ENCODE measurements at regions not wholly inside any gene's neighbourhood (a gene's known extent, or its start where the extent isn't known, plus 50 kb on each side); places are given as distances from the start of the nearest gene placed in this dataset.

DNA sequence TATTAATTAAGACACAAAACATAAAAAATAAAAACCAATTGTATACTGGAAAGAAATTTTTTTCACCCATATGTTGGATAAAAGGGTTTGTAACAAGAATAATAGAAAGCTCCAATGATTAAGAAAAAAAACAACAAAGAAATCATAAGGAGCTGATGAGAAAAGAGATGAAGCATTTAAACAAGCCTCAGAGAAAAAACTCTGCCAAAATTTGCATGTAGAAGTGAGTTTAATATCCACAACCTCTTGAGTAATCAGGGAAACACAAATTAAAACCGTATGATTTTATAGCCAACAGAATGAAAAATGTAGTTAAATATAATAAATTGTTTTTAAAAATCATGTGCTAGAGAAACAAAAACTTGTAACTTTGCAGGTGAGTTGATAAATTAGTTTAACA lies 192.9 kb downstream of the BCHE start:
- H3K27ac Mint-ChIP-seq: no peak overlapping the region
- DNase-seq (ENCODE audit: low spot score): no peak
- intact Hi-C loops (cut with micrococcal nuclease): no loop called here
- no peaks in the 10 kb centered on the region for H3K36me3 Mint-ChIP-seq (ENCODE audit: low read depth)
- no peaks in the 10 kb centered on the region for H3K4me1 Mint-ChIP-seq (ENCODE audit: low read depth)
- peaks cover 10% of the 10 kb centered on the region for H3K9me3 Mint-ChIP-seq
- no peak overlapping the region for H3K4me3 Mint-ChIP-seq (ENCODE audit: low read depth)
- no peaks in the 10 kb centered on the region for H3K27me3 Mint-ChIP-seq (ENCODE audit: low read depth)

DNA sequence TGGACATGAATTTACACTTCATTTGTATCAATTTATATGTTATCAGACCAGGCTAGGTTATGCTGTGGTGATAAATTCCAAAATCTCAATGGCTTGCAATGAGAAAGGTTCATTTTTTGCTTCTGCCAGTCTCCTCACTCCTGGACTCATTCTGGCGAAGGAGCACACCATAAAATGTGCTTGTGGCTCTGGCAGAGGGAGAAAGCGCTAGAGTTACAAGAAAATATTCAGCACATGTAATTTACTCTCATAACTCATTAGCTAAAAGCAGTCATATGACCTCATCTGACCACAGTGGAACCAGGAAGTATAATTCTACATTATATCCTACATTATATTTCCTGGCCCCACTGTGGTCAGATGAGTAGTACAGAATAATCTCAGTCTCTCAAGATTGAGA lies 193.8 kb downstream of the BCHE start:
- H3K9me3 Mint-ChIP-seq: peaks cover 14% of the 10 kb centered on the region
- H3K4me3 Mint-ChIP-seq (ENCODE audit: low read depth): no peak overlapping the region
- no peak overlapping the region for H3K27ac Mint-ChIP-seq
- H3K27me3 Mint-ChIP-seq (ENCODE audit: low read depth): no peaks in the 10 kb centered on the region
- DNase-seq (ENCODE audit: low spot score): no peak
- intact Hi-C loops (cut with micrococcal nuclease): no loop called here
- no peaks in the 10 kb centered on the region for H3K4me1 Mint-ChIP-seq (ENCODE audit: low read depth)
- no peaks in the 10 kb centered on the region for H3K36me3 Mint-ChIP-seq (ENCODE audit: low read depth)

DNA sequence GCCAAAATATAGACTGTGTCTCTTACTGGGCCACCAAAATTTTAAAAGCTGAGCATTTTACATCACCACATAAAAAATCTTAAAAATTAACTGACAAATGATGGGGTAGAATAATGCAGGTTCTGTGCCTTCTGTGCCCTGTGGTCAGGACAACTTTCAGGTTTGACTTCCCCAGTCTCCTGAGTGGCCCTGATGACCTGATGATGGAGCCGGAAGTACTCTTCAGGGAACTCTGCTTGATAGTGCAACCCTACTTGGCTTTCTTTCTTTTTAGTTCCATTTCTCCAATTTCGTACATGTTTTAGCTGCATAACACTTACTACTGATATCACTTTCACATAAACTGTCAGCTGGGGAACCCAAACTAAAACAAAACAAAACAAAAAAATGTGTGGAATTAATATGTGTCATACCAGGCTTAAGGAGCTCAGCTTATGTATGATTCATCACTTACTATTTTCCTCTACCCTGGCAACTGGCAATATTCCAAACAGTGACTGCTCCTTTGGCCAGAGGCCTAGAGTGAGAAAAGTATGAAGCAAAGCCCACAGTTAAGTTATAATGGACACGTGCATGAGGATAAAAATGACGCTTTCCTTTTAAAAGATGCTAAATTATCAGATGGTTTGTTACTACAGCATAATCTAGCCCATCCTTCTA lies 194.3 kb downstream of the BCHE start:
- intact Hi-C loops (cut with micrococcal nuclease): no loop called here
- Mint-ChIP-seq H3K4me1 (ENCODE audit: low read depth) (no peaks in the 10 kb centered on the region), H3K27ac (no peak overlapping the region)

DNA sequence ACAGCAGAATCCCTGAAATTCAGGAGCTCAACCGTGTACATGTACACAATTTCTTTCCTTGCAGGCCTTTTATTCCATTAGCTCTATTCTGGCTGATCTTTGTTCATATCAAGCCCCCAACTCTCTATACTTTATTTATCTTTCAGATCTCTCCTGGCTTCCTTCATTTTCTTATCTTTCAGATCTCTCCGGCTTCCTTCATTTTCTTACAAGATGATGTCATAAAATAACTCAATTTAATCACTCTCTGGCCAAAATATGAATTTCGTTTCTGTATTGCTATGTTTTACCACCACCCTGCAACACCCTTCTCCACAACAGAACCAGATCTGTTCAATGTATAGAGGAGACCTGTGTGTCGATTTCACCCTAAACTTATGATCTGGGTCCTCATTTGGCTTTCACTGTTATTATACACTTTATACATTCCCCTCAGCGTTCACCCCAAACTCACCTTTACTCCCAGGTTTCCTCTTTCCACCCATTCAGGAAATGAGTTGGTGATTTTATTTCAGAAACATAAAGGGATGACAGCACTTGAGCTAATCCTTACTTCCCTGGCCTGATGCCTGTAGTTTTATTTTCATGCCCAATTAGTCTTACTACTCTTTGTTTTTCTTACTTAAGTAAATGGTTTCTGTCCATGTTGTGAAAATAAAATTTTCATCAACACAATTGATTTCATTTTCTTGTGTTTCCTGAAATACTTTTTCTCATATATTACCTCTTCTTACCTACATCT lies 195.5 kb downstream of the BCHE start:
- Mint-ChIP-seq H3K27me3 (ENCODE audit: low read depth) (no peaks in the 10 kb centered on the region), H3K4me1 (ENCODE audit: low read depth) (no peaks in the 10 kb centered on the region), H3K36me3 (ENCODE audit: low read depth) (no peaks in the 10 kb centered on the region), H3K27ac (no peak overlapping the region), H3K4me3 (ENCODE audit: low read depth) (no peak overlapping the region), H3K9me3 (peaks cover 13% of the 10 kb centered on the region)
- intact Hi-C loops (cut with micrococcal nuclease): no loop called here
- DNase-seq (ENCODE audit: low spot score): no peak

More for the DNA sequence above, 194.3 kb downstream of the BCHE start:
- DNase-seq (ENCODE audit: low spot score): no peak
- Mint-ChIP-seq H3K4me3 (ENCODE audit: low read depth) (no peak overlapping the region), H3K9me3 (peaks cover 17% of the 10 kb centered on the region), H3K36me3 (ENCODE audit: low read depth) (no peaks in the 10 kb centered on the region), H3K27me3 (ENCODE audit: low read depth) (no peaks in the 10 kb centered on the region)

DNA sequence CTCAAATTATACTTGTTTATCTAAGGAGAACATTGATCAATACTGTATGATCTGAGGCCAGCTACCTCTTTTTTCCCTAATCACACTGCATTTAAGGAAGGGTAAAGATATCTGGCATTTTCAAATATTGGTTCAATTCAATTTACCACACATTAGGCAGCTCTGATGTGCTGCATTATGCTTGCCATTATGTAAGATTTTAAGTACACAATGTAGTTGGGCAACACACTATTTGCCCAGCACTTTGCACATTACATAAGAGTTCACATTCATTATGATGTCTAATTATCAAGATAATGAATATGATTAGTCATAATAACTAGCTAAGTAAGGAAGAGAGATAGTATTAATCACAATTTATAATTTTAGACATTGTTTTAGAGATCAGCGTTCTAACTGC lies 196.3 kb downstream of the BCHE start:
- Mint-ChIP-seq H3K36me3 (ENCODE audit: low read depth) (no peaks in the 10 kb centered on the region), H3K27ac (no peak overlapping the region), H3K4me1 (ENCODE audit: low read depth) (no peaks in the 10 kb centered on the region), H3K27me3 (ENCODE audit: low read depth) (no peaks in the 10 kb centered on the region), H3K9me3 (peaks cover 16% of the 10 kb centered on the region), H3K4me3 (ENCODE audit: low read depth) (no peak overlapping the region)
- intact Hi-C loops (cut with micrococcal nuclease): no loop called here
- no peak for DNase-seq (ENCODE audit: low spot score)

DNA sequence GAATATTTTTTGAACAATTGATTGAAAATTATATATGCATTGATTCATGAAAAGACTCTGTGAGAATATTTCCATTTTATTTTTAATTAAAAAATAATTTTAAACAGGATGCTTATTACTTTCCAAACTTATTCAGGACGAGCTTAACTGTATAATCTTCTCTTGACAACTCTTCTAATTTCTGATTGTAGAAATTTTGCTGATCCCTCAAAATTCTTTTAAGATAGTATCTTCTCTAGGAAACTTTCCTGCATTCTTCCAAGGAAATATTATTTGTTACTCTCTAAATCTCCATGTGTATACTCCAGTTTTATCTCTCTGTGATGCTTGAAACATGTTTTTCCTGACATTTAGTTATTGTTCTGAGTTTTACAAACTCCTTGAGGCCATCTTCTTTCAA lies 197.2 kb downstream of the BCHE start:
- Mint-ChIP-seq H3K27ac (no peak overlapping the region), H3K36me3 (ENCODE audit: low read depth) (no peaks in the 10 kb centered on the region), H3K9me3 (peaks cover 22% of the 10 kb centered on the region), H3K4me1 (ENCODE audit: low read depth) (no peaks in the 10 kb centered on the region), H3K4me3 (ENCODE audit: low read depth) (no peak overlapping the region), H3K27me3 (ENCODE audit: low read depth) (no peaks in the 10 kb centered on the region)
- DNase-seq (ENCODE audit: low spot score): no peak
- intact Hi-C loops (cut with micrococcal nuclease): no loop called here

DNA sequence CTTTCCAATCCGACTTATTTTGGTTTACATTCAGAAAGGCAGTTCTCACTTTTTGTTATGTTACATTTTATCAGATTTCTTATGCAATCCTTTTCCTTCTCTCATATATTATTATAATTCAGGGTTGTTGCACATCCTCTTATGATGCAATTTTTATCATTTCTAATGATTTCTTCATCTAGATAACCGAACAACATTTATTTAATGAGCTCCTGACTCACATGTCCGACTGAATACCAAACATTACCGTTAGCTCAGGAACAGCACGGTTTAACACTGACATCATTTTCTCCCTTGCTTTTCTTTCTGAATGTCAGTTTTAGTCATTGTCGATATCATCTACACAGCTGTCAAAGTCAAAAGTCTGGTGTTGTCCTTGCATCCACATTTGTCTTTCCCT lies 199.2 kb downstream of the BCHE start:
- no peaks in the 10 kb centered on the region for H3K36me3 Mint-ChIP-seq (ENCODE audit: low read depth)
- intact Hi-C loops (cut with micrococcal nuclease): no loop called here
- no peak overlapping the region for H3K4me3 Mint-ChIP-seq (ENCODE audit: low read depth)
- no peak for DNase-seq (ENCODE audit: low spot score)
- H3K9me3 Mint-ChIP-seq: peaks cover 31% of the 10 kb centered on the region
- no peak overlapping the region for H3K27ac Mint-ChIP-seq
- H3K4me1 Mint-ChIP-seq (ENCODE audit: low read depth): no peaks in the 10 kb centered on the region
- H3K27me3 Mint-ChIP-seq (ENCODE audit: low read depth): no peaks in the 10 kb centered on the region

DNA sequence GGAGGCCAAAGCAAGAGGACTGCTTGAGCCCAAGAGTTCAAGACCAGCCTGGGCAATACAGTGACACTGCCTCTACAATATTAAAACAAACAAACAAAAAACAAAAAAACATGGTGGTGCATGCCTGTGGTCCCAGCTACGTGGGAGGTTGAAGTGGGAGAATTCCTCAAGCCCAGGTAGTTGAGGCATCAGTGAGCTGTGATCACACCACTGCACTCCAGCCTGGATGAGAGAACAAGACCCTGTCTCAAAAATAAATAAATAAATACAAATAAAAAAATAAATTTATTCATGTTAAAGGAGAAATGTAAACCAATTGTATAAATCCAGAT lies 200.6 kb downstream of the BCHE start:
- intact Hi-C loops (cut with micrococcal nuclease): no loop called here
- Mint-ChIP-seq H3K27ac (no peak overlapping the region), H3K36me3 (ENCODE audit: low read depth) (no peaks in the 10 kb centered on the region), H3K4me3 (ENCODE audit: low read depth) (no peak overlapping the region), H3K9me3 (peaks cover 30% of the 10 kb centered on the region), H3K27me3 (ENCODE audit: low read depth) (no peaks in the 10 kb centered on the region), H3K4me1 (ENCODE audit: low read depth) (no peaks in the 10 kb centered on the region)
- DNase-seq (ENCODE audit: low spot score): no peak

DNA sequence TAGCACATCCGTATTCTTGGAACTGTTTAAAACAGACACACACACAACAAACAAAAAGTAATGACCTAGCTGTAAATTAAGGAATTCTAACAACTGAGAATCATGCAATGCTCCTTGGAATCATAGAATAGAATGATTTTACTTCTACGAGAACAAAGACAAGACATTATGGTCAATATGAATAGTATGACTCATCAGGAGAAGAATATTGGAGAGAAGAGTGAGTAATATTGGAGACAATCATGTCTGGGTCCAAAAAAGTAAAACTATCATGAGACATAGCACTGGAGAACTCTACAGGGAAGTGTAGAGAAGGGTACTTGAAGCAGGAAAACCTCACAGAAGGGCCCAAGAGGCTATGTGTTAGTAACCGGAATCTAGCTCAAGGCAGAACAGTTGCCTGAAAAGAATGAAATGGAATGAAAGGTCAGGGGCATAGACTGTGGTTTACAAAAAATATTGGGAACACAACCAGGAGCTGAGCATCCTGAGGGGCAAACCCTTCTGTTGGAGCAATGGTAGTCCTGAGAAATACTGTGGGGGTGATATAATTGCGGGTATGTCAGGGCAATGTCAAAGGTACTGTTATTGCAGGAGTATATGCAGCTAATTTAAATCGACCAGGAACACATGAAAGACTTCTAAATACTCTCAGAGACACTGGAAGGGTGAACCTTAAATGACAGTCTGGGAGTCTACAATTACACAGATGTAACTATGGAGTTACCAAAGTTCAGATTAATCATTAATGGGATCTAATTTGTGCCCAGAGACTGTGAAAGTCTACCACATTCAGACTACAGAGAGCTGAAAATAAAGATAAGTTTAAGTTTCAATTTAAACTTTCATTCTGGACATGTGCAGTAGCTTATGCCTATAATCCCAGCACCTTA lies 201.2 kb downstream of the BCHE start:
- H3K27me3 Mint-ChIP-seq (ENCODE audit: low read depth): no peaks in the 10 kb centered on the region
- no peak overlapping the region for H3K27ac Mint-ChIP-seq
- intact Hi-C loops (cut with micrococcal nuclease): no loop called here

DNA sequence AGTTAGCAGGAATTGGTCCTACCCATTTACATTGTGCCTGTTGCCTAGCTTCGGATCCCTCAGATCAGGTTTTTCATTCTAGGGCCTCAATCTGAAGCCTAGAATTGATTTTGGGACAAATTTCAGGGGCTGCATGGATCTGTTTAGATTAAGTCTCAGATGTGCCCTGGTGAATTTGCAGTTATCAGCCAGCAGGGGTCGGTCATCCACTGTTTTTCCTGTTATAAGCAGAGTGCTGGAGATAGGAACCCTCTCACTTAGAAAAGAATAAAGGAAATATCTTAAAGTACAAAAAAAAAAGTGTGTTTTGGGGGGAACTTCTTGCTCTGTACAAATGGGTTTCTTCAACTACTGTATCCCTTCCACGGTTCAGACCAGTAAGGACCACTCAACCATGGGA lies 212.5 kb downstream of the BCHE start:
- Mint-ChIP-seq H3K36me3 (ENCODE audit: low read depth) (no peaks in the 10 kb centered on the region), H3K27me3 (ENCODE audit: low read depth) (no peaks in the 10 kb centered on the region), H3K4me3 (ENCODE audit: low read depth) (no peak overlapping the region), H3K9me3 (peaks cover 22% of the 10 kb centered on the region), H3K4me1 (ENCODE audit: low read depth) (no peaks in the 10 kb centered on the region), H3K27ac (no peak overlapping the region)
- intact Hi-C loops (cut with micrococcal nuclease): no loop called here
- no peak for DNase-seq (ENCODE audit: low spot score)

More for the DNA sequence above, 201.2 kb downstream of the BCHE start:
- H3K36me3 Mint-ChIP-seq (ENCODE audit: low read depth): no peaks in the 10 kb centered on the region
- no peak overlapping the region for H3K4me3 Mint-ChIP-seq (ENCODE audit: low read depth)
- no peak for DNase-seq (ENCODE audit: low spot score)
- H3K4me1 Mint-ChIP-seq (ENCODE audit: low read depth): no peaks in the 10 kb centered on the region
- peaks cover 25% of the 10 kb centered on the region for H3K9me3 Mint-ChIP-seq

DNA sequence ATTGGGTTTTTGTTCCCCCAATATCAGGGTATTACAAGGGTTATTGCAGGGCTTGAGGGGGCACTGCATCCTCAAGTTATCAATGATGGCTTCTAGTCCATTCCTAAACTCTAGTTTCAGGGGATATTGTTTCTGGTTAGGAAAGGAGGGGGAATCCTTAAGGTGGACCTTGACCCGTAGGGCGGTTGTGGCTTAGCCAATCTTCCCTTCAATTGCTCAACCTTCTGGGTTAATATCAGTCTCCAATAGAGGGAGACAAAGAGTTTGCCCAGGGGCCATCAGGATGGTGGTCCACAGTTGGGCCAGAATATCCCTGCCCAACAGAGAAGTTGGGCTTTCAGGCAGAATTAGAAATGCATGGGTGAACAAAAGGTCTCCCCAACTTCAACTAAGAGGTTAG lies 214.9 kb downstream of the BCHE start:
- H3K36me3 Mint-ChIP-seq (ENCODE audit: low read depth): no peaks in the 10 kb centered on the region
- intact Hi-C loops (cut with micrococcal nuclease): no loop called here
- H3K27ac Mint-ChIP-seq: no peak overlapping the region
- H3K9me3 Mint-ChIP-seq: peaks cover 17% of the 10 kb centered on the region
- no peak for DNase-seq (ENCODE audit: low spot score)
- no peak overlapping the region for H3K4me3 Mint-ChIP-seq (ENCODE audit: low read depth)
- H3K4me1 Mint-ChIP-seq (ENCODE audit: low read depth): no peaks in the 10 kb centered on the region
- no peaks in the 10 kb centered on the region for H3K27me3 Mint-ChIP-seq (ENCODE audit: low read depth)

DNA sequence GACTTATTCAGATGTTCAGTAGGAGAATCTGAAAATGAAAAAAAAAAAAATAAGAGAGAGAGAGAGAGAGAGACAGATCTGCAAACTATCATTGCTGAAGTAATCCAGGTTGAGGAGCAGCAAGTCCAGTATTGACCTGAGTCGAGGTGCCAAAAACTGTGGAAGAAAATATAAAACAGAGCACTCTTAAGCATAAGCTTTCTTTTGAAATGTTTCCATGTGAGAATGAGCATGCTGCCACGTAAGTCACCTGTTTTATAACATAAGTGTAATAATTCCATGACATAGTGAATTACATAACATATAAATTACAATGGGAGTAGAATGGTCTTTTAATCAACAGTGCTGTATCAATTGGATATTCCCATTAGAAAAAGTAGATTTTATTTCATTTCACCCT lies 218.2 kb downstream of the BCHE start:
- H3K4me3 Mint-ChIP-seq (ENCODE audit: low read depth): no peak overlapping the region
- H3K9me3 Mint-ChIP-seq: peaks cover 17% of the 10 kb centered on the region
- DNase-seq (ENCODE audit: low spot score): no peak
- no peaks in the 10 kb centered on the region for H3K4me1 Mint-ChIP-seq (ENCODE audit: low read depth)
- H3K27me3 Mint-ChIP-seq (ENCODE audit: low read depth): no peaks in the 10 kb centered on the region
- no peaks in the 10 kb centered on the region for H3K36me3 Mint-ChIP-seq (ENCODE audit: low read depth)
- H3K27ac Mint-ChIP-seq: no peak overlapping the region
- intact Hi-C loops (cut with micrococcal nuclease): no loop called here

DNA sequence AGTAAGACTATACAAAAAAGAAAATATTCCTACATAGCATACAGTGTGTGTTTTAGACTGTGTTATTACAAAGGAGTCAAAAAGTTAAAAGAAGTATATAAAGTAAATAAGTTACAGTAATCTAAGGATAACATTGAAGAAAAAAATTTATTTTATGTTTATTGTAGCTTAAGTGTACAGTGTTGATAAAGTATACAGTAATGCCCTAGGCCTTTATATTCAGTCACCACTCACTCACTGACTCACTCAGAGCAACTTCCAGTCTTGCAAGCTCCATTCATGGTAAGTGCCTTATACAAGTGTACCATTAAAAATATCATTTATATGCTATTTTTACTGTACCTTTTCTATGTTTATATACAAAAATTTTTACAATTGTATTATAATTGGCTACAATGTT lies 220.1 kb downstream of the BCHE start:
- intact Hi-C loops (cut with micrococcal nuclease): no loop called here
- no peak overlapping the region for H3K27ac Mint-ChIP-seq
- H3K9me3 Mint-ChIP-seq: peaks cover 7% of the 10 kb centered on the region
- H3K4me3 Mint-ChIP-seq (ENCODE audit: low read depth): no peak overlapping the region
- H3K4me1 Mint-ChIP-seq (ENCODE audit: low read depth): no peaks in the 10 kb centered on the region
- no peak for DNase-seq (ENCODE audit: low spot score)
- no peaks in the 10 kb centered on the region for H3K27me3 Mint-ChIP-seq (ENCODE audit: low read depth)
- no peaks in the 10 kb centered on the region for H3K36me3 Mint-ChIP-seq (ENCODE audit: low read depth)

Data from activated T-helper 2 cell treated with anti-CD3 and anti-CD28 coated beads, Interferon-gamma antibody, Interleukin-2, Interleukin-4, amounts not matched to agents 10 μg/mL and 5 μg/mL and 100 μg/mL, durations not matched to agents 14 hours and 24 hours and 36 hours (primary cell).